ENCODE measurements at regions not wholly inside any gene's neighbourhood (a gene's known extent, or its start where the extent isn't known, plus 50 kb on each side); places are given as distances from the start of the nearest gene placed in this dataset.

- CTCF ChIA-PET: no interaction called here
- Histone ChIP-seq H3K27ac (no peak overlapping the region), H3K4me3 (no peak overlapping the region), H3K4me1 (no peaks in the 10 kb centered on the region), H3K9me3 (no peaks in the 10 kb centered on the region), H3K4me2 (no peak overlapping the region)
- TF ChIP-seq CEBPB (IDR thresholded peaks at IDR 0.05) (peak; percentile 13 to 27; a peak in 2 of 4 replicates), POLR2AphosphoS2 (conservative IDR thresholded peaks at IDR 0.05; ENCODE audit: low read length) (no peak)
- no peak for FAIRE-seq
- POLR2A ChIA-PET: no interaction called here
- DNase-seq (ENCODE audit: low read depth in 1 of 2, low spot score in 1 of 2): no peak
- no peak for ATAC-seq
- 89% methylated on average over 1 of the region's 1 CpG for WGBS (ENCODE audit: missing lambda C conversion rate)
These were observed 853.4 kb downstream of the KCNT2 start for GRCh38 chr1:195754874-195755273.

DNA sequence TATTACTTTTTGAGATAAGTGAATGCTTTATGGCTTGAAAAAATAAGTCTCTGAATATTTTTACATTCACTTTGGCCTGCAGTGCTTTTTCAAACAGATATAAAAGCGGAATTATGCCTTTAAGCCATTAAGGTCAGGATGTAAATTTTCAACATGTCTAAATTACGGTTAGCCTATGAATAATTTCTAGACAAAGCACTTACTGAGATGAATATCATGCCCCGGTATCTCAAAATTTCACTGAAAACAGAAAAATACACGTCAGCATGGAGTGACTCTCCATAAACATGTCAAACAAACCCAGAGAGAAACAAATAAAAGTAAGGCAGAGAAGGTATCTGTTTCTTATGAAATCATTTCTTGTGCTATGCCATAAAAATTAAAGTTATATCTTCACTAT, 853.9 kb downstream of the KCNT2 start:
- Histone ChIP-seq H3K4me2 (no peak overlapping the region), H3K27ac (no peak overlapping the region), H3K4me3 (no peak overlapping the region), H3K4me1 (no peaks in the 10 kb centered on the region), H3K9me3 (no peaks in the 10 kb centered on the region)
- FAIRE-seq (no peak), DNase-seq (ENCODE audit: low read depth in 1 of 2, low spot score in 1 of 2) (no peak), ATAC-seq (no peak)
- CTCF ChIA-PET: no interaction called here
- TF ChIP-seq BHLHE40 (IDR thresholded peaks at IDR 0.05; ENCODE audit: low read depth, low read length) (no peak), EP300 (IDR thresholded peaks at IDR 0.05) (no peak), ATOH8 (CRISPR knock-in tag; IDR thresholded peaks at IDR 0.05; ENCODE audit: low read depth) (no peak), RNF2 (IDR thresholded peaks at IDR 0.05; ENCODE audit: borderline replicate concordance, low read depth) (no peak), CBX2 (IDR thresholded peaks at IDR 0.05; ENCODE audit: borderline replicate concordance, low read depth) (no peak)
- POLR2A ChIA-PET: no interaction called here
- 61% methylated on average over 4 of the region's 4 CpGs for WGBS (ENCODE audit: missing lambda C conversion rate)

DNA sequence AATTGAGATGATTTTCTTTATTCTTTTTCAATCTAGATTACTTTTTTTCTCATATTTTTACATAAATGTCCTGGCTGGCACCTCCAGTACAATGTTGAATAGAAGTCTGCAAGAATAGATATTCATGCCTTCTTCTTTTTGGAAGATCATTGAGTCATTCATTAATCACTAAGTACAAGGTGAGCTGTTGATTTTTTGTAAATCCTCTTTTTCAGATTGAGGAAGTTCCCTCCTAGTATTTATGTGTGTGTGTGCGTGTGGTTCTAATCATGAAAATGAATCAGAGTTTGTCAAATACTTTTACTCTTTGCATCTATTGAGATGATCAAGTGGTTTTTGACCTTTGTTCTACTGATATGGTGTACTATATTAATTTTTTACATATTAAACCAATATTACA, 859.3 kb downstream of the KCNT2 start:
- Histone ChIP-seq H3K9me3 (no peaks in the 10 kb centered on the region), H3K4me3 (no peak overlapping the region), H3K4me1 (no peaks in the 10 kb centered on the region), H3K4me2 (no peak overlapping the region), H3K27ac (no peak overlapping the region)
- CTCF ChIA-PET: no interaction called here
- 82% methylated on average over 1 of the region's 1 CpG for WGBS (ENCODE audit: missing lambda C conversion rate)
- ATAC-seq (no peak), FAIRE-seq (no peak), DNase-seq (ENCODE audit: low read depth in 1 of 2, low spot score in 1 of 2) (no peak)
- no peak for TF ChIP-seq MAX (IDR thresholded peaks at IDR 0.05)
- no peak for TF ChIP-seq POLR2A (IDR thresholded peaks at IDR 0.05; ENCODE audit: low read length)
- TF ChIP-seq NPAS2 (CRISPR knock-in tag; IDR thresholded peaks at IDR 0.05; ENCODE audit: borderline replicate concordance): no peak
- TF ChIP-seq POLR2AphosphoS2 (conservative IDR thresholded peaks at IDR 0.05; ENCODE audit: low read length): no peak
- TF ChIP-seq FOSB (CRISPR knock-in tag; IDR thresholded peaks at IDR 0.05): no peak
- no peak for TF ChIP-seq EP300 (IDR thresholded peaks at IDR 0.05)
- TF ChIP-seq HES2 (IDR thresholded peaks at IDR 0.05): no peak
- no peak for TF ChIP-seq JUN (IDR thresholded peaks at IDR 0.05)
- no peak for TF ChIP-seq HOXB5 (CRISPR knock-in tag; IDR thresholded peaks at IDR 0.05)
- no peak for TF ChIP-seq KDM1A (IDR thresholded peaks at IDR 0.05; ENCODE audit: low read depth)
- TF ChIP-seq SMC3 (IDR thresholded peaks at IDR 0.05): no peak
- no peak for TF ChIP-seq ESRRA (IDR thresholded peaks at IDR 0.05; ENCODE audit: borderline replicate concordance, low read length)
- TF ChIP-seq ZC3H11A (IDR thresholded peaks at IDR 0.05): no peak
- no peak for TF ChIP-seq TP53 (CRISPR knock-in tag; IDR thresholded peaks at IDR 0.05)
- TF ChIP-seq E2F6 (IDR thresholded peaks at IDR 0.05; ENCODE audit: borderline replicate concordance, low read depth): no peak
- TF ChIP-seq ZNF302 (CRISPR knock-in tag; IDR thresholded peaks at IDR 0.05): no peak
- no peak for TF ChIP-seq PHF8 (IDR thresholded peaks at IDR 0.05; ENCODE audit: borderline replicate concordance, low read depth)
- no peak for TF ChIP-seq RARB (CRISPR knock-in tag; IDR thresholded peaks at IDR 0.05)
- POLR2A ChIA-PET: no interaction called here

Measured in A549 (cell line).